ENCODE measurements at regions not wholly inside any gene's neighbourhood (a gene's known extent, or its start where the extent isn't known, plus 50 kb on each side); places are given as distances from the start of the nearest gene placed in this dataset.

DNA sequence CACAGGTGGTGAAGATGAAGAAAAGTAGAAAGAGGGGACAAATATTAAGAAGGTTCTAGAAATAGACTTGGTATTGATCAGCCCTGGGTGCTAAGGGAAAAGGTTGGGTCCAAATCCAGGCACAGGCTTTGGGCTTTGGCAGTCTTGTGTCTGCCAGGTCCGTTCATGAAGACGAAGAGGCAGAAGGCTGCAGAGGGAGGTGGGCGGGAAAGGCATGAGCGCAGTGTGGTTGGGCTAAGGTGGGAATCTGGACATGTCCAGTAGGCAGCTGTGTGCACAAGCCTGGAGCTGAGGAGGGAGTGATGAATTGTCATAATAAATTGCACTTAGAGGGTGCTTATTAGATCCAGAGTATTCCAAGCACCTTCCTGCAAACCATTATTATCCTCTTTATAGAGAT is 105.7 kb upstream of the TEX51 start:
- in situ Hi-C loops (cut with HindIII; ENCODE audit: low sequenced_read_pairs) = no loop called here

DNA sequence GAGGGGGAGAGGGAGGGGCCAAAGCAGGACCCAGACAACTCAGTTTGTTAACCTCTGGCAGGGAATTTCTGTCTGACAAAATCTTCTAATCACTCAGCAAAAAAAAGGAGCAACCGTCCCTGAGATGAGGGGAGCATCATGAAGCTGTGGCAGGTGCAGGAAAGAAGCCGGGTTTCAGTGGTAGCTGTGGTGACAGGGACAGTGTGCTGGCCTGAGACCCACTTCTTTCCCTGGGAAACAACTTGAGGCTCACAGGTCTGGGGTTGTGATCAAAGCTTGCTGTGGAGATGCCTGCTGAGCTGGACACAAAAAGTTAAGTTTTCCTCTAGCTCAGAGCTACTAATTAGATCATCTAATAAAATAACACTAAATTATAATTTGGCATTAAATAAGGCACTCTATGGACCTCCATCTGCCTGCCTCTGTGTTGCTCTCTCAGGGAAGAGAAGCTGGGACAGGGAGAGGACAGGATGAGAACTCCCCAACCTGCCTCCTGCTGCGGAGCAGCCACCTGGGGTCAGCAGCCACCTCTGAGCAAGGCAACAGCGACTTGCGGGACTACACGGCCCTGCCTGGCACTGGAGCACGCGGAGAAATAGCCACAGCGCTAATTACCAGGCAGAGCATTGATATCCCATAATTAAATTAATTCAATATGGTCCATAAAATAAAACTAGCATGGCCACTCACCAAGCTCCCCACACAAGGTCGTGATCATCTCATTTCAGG is 104.6 kb upstream of the TEX51 start:
- in situ Hi-C loops (cut with HindIII; ENCODE audit: low sequenced_read_pairs) = no loop called here

DNA sequence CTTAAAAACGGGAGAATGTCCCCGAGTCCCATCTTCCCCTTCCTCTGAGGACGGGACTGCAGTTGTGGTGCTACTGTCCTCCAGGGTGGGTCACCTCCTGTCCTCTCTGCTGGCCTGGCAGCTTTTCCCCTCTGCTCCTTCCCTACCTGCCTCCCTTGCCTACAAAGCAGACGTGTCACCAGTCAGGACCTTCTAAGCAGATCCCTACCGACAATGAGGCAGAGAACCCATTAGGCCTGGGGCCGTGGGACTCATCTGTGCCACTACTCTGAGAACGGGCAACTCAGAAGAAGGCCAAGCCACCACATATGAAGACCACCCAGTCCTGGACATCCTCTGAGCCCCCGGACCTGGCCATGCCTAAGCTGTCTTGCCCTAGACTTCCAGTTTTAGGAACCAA is 103.0 kb upstream of the TEX51 start:
- in situ Hi-C loops (cut with HindIII; ENCODE audit: low sequenced_read_pairs) = no loop called here

DNA sequence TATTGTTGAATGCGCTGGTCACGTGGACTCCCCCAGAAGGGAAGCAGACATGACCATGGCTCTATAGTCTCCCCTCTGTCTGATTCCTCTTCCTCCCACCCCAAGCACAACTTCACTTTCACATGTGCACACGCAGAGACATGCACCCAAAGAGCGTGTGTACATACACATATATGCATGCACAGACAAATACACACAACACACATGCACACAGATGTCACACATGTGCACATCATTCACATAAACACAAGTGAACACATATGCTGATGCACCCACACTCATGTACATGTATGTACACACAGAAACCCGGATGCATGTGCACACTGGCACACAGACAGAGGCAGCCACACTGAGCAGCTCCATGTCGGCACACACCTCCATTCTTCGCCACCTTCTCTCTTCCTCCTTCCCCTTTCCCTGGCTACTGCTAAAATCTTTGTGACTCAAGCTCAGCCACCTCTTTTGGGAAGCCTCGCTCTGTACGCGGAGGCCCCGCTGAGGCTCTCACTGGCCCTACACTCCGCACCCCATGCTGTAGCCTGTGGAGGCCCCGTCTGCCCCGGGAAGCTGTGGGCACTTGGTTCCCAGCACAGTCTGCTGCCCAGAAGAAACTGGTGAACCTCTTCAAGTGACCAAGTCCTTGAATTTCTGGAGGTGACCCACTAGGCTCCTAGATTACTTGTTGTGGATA is 101.6 kb upstream of the TEX51 start:
- in situ Hi-C loops (cut with HindIII; ENCODE audit: low sequenced_read_pairs) = no loop called here

DNA sequence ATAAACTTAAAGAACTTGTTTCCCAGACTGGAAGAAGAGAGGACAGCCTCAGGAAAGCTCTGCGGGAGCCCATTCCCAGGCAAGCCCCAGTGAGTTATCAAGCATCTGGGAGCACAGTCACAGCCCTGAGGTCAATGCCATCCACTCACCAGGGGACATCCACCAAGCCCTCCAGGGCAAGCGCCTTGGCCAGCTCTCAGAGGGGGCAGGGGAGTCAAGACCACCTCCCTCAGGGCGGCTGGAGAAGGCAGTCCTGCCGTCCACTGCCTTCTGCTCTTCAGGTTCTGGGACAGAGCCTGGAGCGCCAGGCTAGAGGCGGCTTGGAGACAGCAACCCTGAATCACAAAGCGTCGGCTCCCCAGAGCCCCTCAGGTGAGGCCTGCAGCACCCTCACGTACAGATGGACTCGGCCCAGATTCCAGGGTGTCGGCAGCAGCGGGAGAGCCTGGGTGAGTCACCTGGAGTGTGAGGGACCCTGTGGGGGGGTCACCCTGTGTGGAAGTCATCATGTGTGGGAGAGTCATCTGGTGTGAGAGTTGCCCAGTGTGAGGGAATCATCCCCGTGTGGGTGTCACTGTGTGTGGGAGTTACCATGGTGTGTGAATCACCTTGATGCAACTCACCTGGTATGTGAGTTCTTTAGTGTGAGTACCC is 100.9 kb upstream of the TEX51 start:
- in situ Hi-C loops (cut with HindIII; ENCODE audit: low sequenced_read_pairs) = no loop called here

DNA sequence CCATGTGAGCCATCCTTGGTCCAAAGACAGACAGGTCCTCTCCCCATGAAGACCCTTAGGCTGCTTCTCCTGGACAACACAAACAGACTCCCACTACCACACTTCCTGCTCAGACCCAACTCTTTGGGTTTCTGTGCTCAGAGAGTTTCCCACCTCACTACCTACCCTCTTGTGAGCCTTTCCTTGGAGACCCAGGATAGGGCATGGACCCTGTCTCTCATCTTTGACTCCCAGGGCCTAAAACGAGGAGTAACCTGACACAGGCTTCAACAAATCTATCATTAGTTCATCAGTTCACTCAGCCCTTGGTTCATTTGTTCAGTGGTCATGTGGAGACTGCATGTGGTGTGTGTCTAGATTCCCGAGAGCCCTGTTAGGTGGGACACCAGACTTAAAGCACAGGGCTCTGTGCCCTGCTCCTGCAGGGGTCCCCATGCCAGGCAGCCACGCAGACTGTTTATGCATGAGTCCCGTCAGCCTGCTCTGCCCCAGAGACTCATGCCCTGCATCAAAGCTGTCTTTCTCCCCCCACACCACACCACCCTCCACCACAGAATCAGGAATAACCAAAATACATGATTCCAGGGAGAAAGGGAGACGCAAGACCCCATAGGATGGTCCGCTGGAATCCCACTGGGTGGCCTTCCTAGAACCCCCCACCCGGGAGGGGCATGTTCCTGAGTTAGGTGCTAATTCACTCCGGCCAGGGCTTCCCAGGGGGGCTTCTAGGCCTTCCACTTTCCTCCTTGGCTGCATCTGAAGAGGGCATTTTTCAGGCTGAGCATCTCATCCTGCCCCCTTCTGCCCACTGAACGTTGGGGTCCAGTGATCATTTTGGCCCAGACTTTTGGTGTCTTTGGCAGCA is 100.2 kb upstream of the TEX51 start:
- in situ Hi-C loops (cut with HindIII; ENCODE audit: low sequenced_read_pairs) = no loop called here

DNA sequence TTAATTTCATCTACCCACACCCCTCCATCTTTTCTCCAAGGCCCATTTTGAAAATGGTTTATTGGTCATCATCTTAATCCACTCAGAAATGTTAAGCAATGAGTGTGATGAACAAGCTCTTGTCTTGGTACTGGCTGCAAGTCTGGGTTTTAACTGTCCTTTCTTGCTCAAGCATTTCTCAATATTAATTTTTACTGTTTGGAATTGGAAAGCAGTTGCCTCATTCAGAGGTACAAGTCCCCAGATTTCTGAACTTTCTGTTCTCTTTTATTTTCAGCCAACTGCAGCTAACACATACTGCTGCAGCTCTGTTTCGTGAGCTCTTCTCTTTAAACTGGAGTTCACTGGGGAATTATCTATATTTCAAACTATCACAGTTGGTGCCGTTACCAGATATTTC is 99.4 kb upstream of the TEX51 start:
- in situ Hi-C loops (cut with HindIII; ENCODE audit: low sequenced_read_pairs) = no loop called here

DNA sequence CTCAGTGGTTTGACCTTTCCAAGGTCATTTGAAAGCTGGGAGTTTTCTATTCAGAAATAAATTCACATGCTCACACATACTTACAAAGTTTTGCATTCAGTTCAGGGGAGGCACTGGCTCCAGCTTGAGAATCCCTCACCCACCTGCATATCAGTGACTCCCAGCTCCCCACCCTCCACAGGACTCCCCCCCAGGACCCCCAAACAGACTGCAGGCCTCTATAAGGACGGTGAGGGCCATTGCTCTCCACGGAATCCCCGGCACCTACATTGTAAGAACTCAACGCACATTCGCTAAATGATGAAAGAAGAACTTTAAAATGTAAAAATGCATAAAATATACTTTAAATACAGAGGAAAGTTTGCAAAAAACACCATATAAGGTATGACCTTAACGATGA is 97.2 kb upstream of the TEX51 start:
- in situ Hi-C loops (cut with HindIII; ENCODE audit: low sequenced_read_pairs) = no loop called here

DNA sequence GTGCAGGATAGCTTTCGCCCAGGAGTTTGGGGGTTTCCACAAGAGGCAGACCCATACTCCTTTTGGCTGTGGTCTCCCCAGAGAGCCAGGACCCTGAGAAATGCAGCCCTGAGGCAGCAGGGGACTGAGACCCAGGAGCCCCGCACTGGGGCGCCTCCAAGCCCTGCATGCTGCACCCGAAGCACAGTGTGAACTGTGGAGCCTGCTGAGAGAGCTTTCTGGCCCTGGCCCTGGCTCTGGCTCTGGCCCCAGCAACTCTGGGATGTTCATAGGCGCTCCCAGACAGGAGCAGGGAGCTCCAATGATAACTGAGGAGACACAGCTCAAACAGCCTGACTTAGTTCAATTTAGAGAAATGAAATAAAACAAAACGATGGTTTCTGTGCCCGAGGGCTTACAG is 96.4 kb upstream of the TEX51 start:
- in situ Hi-C loops (cut with HindIII; ENCODE audit: low sequenced_read_pairs) = no loop called here

DNA sequence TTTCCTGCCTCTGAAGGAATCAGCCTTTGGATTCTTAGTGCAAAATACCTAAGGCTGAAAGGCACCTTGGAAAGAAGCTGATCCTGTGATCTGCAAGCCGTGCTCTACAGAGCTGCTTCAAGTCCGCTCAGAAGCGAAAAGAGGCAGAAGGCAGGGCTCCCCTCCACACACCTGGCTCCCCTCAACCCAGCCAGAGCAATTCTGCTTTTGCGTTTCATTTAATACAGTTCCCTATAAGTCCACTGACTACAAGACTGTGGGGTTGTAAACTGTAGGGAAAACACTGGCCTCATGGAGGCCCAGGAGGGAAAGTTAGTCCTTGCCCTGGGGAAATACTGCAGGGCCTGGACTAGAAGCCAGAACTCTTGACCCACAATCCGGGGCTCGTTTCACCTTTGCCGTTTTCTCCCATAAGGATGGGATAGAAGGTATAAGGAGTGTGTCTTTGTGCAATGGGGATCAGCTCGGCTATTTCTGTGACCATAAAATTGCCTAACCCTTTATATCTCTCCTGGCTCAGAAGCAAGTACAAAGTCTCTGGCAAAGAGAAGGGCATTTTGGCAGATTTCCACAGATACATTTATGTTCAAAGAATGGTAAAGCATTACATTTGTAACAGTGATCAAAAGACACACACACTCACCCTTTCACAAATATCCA is 95.8 kb upstream of the TEX51 start:
- in situ Hi-C loops (cut with HindIII; ENCODE audit: low sequenced_read_pairs) = no loop called here

DNA sequence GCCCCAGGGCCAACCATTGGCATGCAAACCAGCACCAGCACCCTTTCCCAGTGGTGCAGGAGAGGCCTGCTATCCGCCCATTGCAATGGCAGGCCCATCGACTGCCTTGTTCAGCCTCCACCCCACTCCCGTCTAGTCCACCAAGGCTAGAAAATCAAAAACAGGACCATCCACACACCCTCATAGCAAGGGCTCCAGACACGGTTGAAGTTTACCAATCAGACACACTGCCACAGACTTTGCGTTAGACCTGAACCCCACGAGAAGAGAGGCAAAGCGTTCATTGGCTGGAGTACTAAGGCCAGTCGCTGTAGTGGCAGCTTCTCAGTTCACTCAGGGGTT is 95.3 kb upstream of the TEX51 start:
- in situ Hi-C loops (cut with HindIII; ENCODE audit: low sequenced_read_pairs) = no loop called here

DNA sequence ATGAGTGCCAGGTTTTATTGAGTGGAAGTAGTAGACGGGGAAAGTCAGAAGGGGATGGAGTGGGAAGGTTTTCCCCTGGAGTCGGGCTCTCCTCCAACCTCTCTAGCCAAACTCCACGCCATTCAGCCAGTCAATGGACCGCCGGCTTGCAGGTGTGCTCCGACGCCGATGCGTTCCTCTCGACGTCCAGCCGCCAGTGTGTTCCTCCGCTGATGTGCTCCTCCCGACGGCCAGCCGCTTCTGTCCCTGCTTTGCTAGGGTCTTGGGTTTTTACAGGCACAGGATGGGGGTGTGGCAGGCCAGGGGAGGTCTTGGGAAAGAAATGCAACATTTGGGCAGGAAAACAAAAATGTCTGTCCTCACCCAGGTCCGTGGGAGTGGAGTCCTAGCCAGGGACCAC is 94.3 kb upstream of the TEX51 start:
- in situ Hi-C loops (cut with HindIII; ENCODE audit: low sequenced_read_pairs) = no loop called here

DNA sequence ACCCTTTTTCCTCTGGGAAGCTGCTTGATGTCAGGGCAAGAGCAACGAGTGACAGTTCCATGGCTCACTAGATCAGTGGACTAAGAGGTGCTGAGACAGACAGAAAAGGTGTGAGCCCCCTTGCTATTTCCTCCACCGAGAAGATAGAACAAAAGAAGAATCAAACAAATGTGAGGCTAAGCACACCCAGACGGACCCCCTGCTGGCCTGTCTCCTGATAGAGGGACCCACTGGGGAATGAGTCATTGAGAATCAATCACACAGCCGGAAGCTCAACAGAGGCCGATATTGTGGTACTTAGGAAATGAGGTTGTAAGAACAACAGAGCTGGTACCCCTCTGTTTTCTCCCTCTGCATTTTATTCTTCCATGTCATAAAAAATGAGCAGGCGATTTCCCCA is 89.8 kb upstream of the TEX51 start:
- in situ Hi-C loops (cut with HindIII; ENCODE audit: low sequenced_read_pairs) = no loop called here

DNA sequence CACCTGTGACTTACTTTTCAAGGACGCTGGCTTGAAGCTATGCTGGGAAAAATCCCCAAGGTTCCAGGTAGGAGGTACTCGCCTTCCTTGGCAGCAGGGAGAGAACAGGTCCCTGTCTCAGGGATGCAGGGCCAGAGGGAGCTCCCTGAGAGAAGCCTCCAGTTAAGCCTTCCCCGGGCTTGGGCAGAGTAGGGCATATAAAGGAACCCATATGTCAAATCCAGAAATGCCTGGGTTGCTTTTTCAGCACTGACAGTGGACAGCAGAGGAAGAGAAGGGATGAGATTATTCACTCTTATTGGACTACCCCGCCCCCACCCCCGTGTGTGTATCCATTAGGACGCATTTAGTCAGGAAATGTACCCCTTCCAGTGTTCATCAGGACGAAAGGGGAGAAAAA is 89.3 kb upstream of the TEX51 start:
- in situ Hi-C loops (cut with HindIII; ENCODE audit: low sequenced_read_pairs) = no loop called here

DNA sequence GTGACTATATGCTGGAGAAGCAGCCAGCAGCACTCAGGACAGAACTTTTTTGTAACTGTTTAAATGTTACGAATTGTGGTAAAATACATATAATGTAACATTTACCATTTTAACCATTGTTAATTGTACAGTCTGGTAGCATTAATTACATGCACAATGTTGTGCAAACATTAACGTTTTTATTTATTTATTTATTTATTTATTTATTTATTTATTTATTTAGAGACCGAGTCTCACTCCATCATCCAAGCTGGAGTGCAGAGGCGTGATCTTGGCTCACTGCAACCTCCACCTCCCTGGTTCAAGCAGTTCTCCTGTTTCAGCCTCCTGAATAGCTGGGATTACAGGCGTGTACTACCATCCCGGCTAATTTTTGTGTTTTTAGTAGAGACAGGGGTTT is 88.7 kb upstream of the TEX51 start:
- in situ Hi-C loops (cut with HindIII; ENCODE audit: low sequenced_read_pairs) = no loop called here

DNA sequence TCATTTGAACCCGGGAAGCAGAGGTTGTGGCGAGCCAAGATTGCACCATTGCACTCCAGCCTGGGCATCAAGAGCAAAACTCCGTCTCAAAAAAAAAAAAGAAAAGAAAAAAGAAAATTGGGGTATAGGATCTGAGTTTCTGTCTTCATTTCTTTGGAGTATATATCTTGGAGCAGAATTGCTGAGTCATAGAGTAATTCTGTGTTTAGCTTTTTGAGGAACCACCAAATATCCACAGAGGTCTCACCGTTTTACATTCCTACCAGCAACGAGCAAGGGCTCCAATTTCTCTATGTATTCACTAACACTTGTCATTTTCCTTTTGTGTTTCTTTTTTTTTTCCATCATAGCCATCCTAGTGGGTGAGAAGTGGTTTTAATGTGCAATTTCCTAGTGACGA is 87.6 kb upstream of the TEX51 start:
- in situ Hi-C loops (cut with HindIII; ENCODE audit: low sequenced_read_pairs) = no loop called here

DNA sequence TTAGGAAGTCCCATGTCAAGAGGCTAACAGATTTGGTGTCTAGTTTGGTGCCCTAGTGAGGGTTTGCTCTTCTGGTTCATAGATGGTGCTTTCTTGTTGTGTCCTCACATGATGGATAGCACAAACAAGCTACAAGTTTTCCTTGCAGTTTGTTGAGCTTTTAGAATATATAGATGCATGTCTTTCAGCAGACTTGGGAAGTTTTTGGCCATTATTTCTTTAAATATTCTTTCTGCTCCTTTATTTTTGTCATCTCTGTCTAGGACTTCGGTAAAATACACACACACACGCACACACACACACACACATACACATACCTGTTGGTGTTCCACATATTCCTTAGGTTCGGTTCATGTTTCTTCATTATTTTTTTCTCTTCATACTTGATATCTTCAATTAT is 81.5 kb upstream of the TEX51 start:
- in situ Hi-C loops (cut with HindIII; ENCODE audit: low sequenced_read_pairs) = no loop called here

DNA sequence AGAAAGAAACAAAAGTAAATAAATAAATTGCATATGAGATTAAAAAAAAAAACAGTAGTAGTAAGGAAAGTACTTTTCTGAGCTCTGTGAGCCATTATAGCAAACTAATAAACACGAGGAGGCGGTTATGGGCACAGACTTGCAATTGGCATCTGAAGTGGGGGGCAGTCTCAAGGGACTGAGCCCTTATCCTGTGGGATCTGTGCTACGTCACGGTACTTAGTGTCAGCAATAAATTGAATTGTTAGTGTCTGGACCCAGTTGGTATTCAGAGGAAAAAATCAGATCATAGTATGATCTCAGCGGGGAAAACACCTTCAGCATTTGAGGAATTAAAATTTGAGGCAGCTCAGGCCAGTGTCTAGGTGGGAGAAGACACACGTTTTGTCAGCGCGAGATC is 76.6 kb upstream of the TEX51 start:
- in situ Hi-C loops (cut with HindIII; ENCODE audit: low sequenced_read_pairs) = no loop called here

DNA sequence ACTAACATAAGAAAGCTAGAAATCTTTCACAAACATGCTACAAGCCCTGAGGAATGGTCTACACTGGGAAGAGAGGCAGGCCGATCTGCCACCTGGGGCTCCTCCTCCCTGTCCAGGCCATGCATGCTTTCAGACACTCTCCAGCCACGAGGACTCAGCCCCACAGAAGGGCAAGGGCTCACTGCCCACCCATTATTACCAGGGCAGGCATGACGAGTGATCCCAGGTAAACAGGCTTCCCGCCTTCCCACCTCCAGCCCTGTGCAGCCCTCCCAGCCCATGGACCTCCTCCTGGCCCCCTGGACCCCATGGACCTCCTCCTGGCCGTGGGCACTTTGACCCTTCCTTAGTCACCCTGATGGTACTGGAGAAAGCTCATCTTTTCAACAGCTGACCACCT is 75.8 kb upstream of the TEX51 start:
- in situ Hi-C loops (cut with HindIII; ENCODE audit: low sequenced_read_pairs) = no loop called here

DNA sequence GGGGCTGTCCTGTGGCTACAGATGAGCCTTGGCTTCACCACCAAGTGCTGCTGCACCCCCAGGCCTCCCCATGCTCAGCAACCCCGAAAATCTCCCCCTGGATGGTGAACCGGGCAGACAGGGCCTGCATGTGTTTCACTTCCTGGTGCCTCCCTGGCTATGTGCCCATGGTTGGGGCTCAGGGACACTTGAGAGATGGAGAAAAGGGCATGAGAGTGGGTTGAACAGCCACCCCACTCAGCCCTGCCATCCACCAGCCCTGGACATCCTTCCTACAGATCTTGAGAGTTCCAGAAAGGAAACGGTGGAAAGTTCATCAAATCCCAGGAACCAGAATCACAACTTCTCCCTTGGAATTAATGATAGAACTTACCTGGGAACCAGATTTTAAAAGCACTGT is 74.7 kb upstream of the TEX51 start:
- in situ Hi-C loops (cut with HindIII; ENCODE audit: low sequenced_read_pairs) = no loop called here

DNA sequence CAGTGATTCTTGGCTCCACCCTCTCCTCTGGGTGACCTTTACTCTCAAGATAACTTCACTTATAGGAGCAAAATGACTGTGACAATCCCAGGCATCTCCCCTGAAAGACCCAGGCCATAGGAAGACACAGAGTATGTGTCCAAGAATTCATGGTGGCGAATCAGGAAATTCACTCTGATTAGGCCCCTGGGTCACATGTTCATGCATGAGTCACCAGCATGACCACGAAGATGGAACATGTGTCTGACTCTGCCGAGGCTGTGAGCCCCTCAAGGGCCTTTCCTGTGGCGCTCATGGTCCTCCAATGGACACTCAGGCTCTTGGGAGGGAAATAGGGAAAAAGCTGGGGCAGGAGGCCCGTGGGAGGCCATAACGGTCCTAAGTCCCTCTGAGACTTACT is 74.0 kb upstream of the TEX51 start:
- in situ Hi-C loops (cut with HindIII; ENCODE audit: low sequenced_read_pairs) = no loop called here

Data from endothelial cell of hepatic sinusoid (primary cell).